ENCODE measurements at regions not wholly inside any gene's neighbourhood (a gene's known extent, or its start where the extent isn't known, plus 50 kb on each side); places are given as distances from the start of the nearest gene placed in this dataset.

DNA sequence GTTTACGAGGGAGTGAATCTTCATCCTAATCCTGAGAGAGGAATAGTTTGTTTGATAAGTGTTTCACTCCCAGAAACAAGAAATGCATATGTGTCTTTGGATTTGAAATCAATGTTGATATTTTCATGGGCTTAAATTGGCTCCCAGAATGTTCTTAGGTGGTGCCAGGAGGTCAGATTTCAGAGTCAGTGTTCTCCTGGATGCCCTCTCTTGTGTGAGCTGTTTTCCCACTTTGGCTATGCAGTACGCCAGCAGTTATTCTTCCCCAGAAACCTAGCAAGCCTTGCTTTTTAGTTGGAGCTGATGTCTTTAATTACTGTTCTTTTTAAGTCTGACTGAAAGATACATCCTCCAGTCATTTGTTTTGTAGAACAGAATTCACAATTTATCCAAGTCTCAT lies 291.4 kb downstream of the DNAJB9 start:
- no peak for TF ChIP-seq GTF2F1 (IDR thresholded peaks at IDR 0.05; ENCODE audit: low read length)
- no peak for TF ChIP-seq XBP1 (CRISPR knock-in tag; IDR thresholded peaks at IDR 0.05)
- no peak for TF ChIP-seq CHCHD3 (CRISPR knock-in tag; IDR thresholded peaks at IDR 0.05)
- no peak for TF ChIP-seq HNF4G (IDR thresholded peaks at IDR 0.05; ENCODE audit: borderline replicate concordance, low read depth, low read length)
- TF ChIP-seq HNF4G (CRISPR knock-in tag; IDR thresholded peaks at IDR 0.05; ENCODE audit: borderline replicate concordance, low read depth): no peak
- TF ChIP-seq ZNF317 (CRISPR knock-in tag; IDR thresholded peaks at IDR 0.05): no peak
- no peak for TF ChIP-seq NFIB (CRISPR knock-in tag; IDR thresholded peaks at IDR 0.05; ENCODE audit: borderline replicate concordance)
- TF ChIP-seq ZNF891 (CRISPR knock-in tag; IDR thresholded peaks at IDR 0.05): no peak
- no peak for TF ChIP-seq ZNF367 (CRISPR knock-in tag; IDR thresholded peaks at IDR 0.05; ENCODE audit: borderline replicate concordance)
- no peak for TF ChIP-seq SIN3A (IDR thresholded peaks at IDR 0.05; ENCODE audit: borderline replicate concordance, low read depth, low read length)
- TF ChIP-seq, protein P1, sequence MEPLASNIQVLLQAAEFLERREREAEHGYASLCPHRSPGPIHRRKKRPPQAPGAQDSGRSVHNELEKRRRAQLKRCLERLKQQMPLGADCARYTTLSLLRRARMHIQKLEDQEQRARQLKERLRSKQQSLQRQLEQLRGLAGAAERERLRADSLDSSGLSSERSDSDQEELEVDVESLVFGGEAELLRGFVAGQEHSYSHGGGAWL (CRISPR knock-in tag; IDR thresholded peaks at IDR 0.05): no peak
- TF ChIP-seq RFX5 (IDR thresholded peaks at IDR 0.05; ENCODE audit: low read depth, low read length): no peak
- TF ChIP-seq JUN (CRISPR knock-in tag; IDR thresholded peaks at IDR 0.05): no peak
